HG02759 (cell line): ENCODE measurements at regions not wholly inside any gene's neighbourhood (a gene's known extent, or its start where the extent isn't known, plus 50 kb on each side); places are given as distances from the start of the nearest gene placed in this dataset.
"Not testable (repeated sequence)": the region's sequence is repeated elsewhere in the genome, so short reads cannot be mapped to it uniquely, and the experiment has no call there.

Experiments
- ATAC-seq: cut with Tn5 transposase; IDR thresholded peaks from one replicate; pipeline ENCODE4 v1.9.1; 2021; ENCODE audit warnings: mild to moderate bottlenecking, moderate library complexity; ENCODE audit not compliant: unreplicated experiment

DNA sequence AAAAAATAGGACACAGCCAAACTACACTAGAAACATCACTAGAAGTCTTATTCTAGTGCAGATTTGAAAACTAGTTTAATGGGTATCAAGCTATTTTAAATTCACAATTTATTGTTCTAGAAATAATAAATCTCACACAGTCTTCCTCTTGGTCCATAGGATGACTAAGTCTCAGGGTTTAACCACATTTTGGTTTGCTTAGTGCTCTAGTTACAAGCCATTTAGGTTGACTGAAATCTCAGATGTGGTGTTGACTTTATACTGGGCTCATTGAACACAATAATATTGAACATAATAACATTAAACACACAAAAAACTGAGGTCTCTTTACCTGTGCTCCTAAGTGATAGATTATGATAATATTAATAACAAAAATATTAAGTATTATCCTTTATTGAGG lies 760.3 kb upstream of the CCDC179 start:
- no peak for ATAC-seq

DNA sequence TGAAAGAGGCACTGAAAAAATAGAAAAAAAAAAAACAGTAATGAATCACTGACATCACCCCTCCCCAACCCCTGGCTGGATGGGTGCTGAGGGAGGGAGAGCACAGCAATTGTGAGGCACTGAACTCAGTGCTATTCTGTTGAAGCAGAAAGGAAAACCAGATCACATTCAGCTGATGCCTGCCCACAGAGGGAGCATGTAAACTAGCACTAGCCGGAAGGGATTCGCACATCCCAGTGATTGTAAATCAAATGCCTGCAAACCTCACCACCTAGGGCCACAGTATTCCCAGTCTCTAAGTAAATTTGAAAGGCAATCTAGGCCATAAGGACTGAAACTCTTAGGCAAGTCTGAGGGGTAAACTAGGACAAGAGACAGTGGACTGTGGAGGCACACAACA lies 772.0 kb upstream of the CCDC179 start:
- no peak for ATAC-seq

DNA sequence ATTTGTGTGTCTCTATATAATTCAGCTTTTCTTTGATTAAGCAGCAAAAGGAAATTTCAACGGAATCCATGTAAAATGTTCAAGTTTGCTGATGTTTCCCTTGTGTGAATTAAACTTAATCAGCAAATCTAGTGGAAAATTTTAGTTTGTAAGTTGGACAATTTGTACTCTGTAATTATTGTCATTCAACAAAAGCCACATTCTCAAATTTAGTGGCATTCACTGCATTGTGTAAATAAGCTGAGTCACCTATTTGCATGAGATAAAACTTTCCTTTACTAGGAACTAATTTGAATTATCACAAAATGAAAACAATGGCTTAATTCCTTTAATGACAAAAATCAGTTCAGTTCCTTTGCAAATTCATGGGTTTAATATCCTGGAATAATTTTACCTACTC lies 784.2 kb upstream of the CCDC179 start:
- ATAC-seq, result no peak

DNA sequence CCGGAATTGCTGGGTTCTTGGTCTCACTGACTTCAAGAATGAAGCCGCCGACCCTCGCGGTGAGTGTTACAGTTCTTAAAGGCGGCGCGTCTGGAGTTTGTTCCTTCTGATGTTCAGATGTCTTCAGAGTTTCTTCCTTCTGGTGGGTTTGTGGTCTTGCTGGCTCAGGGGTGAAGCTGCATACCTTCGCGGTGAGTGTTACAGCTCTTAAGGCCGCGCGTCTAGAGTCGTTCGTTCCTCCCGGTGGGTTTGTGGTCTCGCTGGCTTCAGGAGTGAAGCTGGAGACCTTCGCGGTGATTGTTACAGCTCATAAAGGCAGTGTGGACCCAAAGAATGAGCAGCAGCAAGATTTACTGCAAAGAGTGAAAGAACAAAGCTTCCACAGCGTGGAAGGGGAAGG lies 792.1 kb upstream of the CCDC179 start:
- ATAC-seq, result not testable (repeated sequence)

DNA sequence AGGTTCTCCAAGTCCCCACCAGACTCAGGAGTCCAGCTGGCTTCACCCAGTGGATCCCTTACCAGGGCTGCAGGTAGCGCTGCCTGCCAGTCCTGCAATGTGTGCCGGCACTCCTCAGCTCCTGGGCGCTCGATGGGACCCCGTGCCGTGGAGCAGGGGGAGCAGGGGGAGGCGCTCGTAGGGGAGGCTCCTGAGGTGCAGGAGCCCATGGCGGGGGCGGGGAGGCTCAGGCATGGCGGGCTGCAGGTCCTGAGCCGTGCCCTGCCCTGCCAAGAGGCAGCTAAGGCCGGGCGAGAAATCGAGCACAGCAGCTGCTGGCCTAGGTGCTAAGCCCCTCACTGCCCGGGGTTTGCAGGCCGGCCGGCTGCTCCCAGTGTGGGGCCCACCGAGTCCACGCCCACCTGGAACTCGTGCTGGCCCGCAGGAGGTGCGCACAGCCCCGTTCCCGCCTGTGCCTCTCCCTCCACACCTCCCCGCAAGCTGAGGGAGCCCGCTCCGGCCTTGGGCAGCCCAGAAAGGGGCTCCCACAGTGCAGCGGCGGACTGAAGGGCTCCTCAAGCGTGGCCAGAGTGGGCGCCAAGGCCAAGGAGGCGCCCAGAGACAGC lies 792.9 kb upstream of the CCDC179 start:
- no peak for ATAC-seq

DNA sequence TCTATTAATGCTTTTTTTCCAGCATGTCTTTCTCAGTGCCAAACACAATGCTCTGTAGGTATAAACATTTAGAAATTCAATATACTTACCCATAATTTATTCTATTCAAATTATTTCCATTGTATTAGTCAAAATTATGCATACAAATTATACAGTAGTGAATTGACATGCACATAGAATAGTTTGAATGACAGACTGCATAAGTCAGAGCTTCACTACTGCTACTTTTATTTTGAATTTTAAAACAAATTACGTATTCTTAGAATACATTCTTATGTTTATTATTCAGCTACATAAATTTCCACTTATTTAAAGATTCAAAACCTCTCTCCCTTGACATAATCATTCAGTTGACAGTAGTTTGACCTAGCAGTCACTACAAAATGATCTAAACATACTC lies 808.0 kb upstream of the CCDC179 start:
- no peak for ATAC-seq

DNA sequence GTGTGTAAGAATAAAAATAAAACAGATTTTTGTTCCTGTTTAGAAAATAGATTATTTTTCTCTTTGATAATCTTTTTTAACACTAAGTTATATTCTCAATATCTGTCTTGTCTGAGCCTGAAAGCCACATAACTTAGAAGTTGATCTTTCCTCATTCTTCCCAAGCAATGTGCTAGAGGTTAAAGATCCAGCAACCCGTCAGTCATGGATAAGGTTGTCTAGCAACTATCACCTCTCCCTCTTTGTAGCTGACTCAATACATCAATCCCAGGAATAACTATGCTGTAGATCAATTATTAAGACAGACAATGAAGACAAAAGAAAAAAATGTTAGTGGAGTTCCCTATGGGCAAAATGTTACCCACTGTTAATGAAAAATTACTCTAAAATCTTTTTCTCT lies 813.1 kb upstream of the CCDC179 start:
- no peak for ATAC-seq

DNA sequence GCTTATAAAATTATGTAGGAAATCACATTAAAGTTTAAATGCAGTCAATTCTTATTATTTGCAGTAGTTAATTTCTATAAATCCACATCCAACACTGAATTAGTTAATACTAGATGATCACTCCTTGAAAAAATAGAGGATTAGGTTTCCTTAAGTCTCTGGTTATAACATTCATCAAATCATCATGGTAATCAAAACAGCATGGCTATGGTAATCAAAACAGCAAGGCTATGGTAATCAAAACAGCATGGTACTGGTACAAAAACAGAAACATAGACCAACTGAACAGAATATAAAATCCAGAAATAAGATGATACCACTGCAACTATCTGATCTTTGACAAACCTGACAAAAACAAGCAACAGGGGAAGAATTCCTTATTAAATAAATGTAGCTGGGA lies 814.6 kb upstream of the CCDC179 start:
- ATAC-seq, result no peak

DNA sequence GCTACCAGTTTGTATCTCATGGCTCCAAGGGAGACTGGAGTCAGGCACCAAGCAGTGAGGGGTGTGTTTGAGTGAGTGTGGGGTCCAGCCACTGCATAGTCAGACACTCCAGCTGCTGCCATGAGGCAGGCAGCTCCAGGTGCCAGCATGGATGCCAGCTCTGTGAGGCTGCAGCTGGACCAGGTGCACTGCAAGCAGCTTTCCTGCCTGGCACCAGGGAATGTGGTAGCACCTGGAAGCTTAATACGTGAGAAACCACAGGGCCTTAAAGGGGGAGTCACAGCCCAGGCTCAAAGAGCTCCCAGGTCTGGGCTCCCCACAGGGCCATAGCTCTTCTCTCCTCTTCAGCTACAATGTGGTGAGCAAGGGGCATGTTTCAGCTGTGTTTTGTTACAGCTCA lies 817.8 kb upstream of the LUZP2 start:
- ATAC-seq, result no peak

DNA sequence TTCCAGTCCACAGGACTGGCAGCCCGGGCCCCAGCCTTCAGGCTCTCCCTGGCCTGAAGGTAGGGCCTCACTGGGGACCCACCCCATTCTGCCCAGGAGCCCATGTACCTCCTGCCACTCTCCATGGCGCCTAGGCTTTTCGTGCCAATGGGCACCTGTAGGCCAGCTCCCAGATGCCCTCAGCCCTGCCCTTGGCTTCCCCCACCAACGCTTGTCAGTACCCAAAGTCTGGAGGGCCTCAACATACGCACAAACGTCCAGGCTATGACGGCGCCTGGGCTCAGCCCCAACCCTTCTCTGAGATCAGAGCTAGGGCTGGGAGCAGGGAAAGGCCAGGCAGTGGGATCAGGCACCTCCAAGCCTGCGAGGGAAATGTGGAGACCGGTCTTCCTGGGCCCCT lies 816.9 kb upstream of the LUZP2 start:
- no peak for ATAC-seq

DNA sequence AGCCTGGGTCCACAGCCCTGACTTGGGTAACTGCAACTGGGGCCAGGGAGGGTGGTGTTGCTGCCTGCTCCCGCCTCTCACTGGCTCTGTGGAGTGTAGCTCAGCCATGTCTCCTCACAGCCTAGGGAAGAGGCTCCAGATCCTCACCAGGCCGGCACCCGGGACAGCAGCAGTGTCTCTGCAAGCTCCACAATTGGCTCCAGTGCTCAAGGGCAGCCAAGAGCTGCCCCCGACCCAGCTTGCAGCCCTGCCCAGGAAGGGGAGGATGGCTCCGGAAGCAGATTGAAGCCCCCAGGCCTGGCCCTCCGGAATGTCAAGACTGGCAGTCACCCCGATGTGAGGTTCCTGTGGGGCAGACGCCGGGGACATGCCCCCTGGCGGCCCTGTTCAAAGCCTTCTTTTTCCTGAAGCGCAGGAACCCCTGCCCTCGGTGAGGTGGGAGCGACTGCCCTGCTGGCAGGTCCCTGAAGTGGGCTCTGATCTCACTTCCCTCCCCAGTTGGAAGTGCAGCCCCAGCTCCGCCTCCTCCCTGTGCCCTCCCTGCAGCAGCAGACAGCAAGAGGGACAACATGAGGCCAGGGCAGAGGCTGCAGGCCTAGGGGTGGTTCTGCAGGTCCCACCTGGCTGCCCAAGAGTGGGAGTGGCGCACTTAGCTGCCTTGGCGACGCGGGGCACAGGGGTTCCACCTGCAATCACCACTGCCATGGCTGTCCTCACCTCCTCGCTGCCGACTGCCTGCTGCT lies 816.2 kb upstream of the LUZP2 start:
- no peak for ATAC-seq

DNA sequence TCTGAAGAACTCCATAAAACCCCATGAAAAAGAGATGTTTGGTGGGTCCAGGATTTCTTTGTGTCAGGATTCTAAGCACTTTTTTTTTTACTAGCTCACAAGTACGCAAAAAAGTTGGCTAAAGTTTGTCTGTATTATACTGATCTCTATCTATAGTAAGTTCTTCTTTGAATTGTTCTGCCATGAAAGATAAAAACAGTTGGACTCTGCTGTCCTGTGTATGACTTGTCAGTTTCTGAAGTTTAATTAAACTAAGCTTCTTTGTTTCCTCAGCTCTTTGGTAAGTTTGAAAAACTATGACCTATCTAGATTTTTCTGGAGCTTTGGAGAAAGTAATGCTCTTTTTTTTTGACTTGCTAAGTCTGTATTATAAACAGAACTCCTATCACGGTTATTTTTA lies 812.2 kb upstream of the LUZP2 start:
- no peak for ATAC-seq

DNA sequence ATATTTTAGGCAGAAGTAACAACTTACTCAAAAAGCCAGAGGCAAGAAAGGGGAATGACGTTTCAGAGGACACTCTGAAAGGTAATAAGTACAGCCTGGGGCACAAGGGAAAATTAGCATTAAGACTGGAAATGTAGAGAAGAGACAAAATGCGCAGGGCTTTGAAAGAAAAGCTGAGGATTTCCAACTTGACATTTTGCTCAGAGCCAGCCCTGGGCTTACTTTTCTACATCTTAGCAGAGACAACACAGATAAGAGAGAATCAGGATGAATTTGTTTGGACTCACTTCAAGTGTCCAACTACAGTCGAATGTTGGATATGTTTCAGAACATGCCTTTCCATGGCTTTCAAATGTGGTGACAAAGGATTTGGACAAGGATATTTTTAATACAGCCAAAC lies 808.9 kb upstream of the LUZP2 start:
- no peak for ATAC-seq

DNA sequence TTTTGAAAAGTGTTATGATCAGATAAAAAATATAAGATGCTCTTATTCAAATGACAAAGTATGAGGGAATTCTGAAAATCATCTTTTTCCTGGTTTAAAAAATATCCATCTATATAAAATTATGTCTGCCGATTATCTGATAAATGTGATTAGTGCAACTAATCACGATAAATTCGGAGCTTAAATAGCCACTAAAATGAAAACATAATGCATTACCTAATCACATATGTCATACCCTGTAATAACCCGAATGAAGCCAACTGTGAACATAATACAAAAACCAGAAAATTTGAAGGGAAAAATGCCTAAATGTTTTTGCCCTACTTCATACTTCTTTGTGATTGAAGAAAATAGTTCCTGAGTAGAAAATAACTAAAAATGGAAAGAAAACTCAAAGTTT lies 808.4 kb upstream of the LUZP2 start:
- no peak for ATAC-seq

DNA sequence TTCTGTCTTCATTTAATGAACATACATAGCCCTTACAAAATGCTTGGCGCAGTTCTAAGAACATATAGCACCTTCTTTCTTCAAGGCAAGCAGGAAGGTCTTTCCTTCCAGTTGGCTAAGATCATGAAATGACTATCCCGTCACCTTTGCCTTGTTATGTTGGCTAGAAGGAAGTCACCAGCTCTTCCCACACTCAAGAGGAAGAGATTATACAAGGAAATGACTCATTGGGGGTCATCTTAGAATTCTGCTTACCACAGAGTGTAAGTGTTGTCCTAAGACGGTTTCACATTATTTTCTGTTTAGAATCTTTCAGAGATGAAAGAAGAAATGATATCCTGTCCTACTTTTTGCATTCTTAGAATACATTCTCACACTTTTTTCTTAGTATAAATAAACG lies 808.0 kb upstream of the LUZP2 start:
- no peak for ATAC-seq

DNA sequence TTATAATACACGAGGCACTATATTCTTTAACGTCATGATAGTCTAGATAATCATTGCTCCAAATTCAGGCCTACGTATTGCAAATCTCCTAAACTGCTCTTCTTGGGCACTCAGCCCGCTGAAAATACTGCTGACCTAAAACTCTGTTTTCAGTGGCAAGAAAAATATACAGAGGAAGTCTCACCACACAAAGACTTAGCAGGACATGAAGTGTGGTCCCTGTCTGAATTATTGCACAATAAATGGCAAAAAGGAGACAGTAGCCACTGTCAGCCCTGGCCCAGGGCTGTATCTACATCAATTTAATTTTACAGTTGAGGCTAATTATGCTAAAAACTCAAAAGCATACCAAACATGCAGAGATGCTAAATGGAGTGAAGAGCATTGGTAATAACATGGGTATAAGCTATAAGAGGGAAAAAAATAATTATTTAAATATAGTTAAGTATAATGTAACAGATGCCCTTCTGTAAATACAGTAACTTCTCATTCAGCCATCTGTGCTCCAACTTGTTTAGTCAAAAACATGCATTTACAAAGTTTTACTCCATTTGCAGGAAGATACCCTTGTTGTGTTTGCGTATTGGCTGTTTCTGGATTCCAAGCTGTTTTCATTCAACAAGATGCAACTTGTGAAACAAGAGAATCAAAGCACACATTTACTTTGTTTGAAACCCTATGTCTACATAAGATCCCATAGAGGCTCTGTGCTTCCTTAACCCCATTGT lies 800.0 kb upstream of the LUZP2 start:
- ATAC-seq, result no peak

DNA sequence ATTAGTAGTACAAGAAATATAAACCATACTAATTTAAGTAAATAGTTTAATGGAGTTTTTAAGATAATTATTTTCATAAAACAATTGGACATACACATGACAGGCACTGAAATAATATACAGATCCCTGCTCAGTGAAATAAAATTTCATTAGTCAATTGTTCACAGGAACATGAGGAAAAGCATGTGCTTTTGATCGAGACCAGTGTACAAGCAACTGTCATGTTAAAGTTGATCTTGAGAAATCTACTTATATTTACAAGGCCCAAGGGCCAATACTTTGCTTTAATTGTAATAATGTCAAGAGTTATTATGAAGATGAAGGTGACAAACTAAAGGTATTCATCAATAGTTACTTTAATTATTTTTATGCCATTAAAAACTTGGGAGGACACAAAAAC lies 792.7 kb upstream of the LUZP2 start:
- no peak for ATAC-seq

DNA sequence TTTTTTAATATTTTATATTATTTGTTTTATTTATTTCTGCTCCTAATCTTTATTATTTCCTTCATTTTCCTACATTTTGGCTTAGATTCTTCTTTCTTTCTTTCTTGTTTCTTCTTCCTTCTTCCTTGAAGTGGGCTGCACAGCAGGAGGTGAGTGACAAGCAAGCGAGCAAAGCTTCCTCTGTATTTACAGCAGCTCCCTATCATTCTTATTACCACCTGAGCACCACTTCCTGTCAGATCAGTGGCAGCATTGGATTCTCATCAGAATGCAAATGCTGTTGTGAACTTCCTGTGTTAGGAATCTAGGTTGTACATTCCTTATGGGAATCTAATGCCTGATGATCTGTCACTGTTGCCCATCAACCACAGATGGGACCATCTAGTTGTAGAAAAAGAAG lies 784.9 kb upstream of the LUZP2 start:
- ATAC-seq, result no peak

DNA sequence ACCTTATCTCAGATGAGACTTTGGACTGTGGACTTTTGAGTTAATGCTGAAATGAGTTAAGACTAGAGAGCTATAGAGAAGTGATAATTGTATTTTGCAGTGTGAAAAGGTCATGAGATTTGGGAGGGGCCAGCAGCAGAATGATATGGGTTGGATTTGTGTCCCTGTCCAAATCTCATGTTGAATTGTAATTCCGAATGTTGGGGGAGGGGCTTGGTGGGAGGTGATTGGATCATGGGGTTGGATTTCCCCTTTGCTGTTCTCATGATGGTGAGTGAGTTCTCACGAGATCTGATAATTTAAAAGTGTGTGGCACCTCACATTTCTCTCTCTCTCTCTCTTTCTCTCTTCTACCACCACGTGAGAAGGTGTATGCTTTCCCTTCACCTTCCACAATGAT lies 777.8 kb upstream of the LUZP2 start:
- ATAC-seq, result no peak

DNA sequence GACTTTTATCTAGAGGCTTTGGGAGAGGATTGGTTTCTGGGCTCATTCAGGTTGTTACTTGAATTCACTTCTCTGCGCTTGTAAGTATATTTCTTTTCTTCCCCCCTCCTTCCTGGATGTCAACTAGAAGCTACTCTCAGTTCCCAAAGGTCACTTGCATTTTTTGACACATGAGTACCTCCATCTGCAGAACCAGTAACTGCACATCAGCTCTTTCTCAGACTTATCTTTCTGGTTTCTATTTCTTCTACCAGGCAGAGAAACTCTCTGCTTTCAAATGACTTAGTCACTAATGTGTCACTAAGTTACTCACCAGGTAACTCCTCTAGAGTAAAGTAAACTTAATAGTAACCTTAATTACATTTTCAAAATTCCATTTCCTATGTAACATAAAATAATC lies 773.0 kb upstream of the LUZP2 start:
- no peak for ATAC-seq

DNA sequence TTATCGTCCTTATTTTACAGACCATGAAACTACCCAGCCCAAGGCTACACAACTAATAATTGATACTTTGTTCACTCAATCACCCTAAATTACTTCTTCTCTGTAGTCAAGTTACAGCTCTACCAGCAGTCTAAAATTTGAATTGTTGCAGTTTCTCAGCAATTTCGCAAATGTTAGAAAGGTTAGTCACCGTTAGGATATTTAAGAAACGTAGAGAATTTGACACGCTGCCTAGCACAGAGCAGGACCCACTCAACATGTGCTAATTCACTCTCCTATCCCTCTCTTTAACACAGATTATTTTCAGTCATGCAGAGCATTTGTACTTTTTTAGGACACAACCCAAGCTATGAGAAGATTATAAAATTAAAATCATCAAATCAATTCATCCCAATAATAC lies 771.1 kb upstream of the LUZP2 start:
- no peak for ATAC-seq

DNA sequence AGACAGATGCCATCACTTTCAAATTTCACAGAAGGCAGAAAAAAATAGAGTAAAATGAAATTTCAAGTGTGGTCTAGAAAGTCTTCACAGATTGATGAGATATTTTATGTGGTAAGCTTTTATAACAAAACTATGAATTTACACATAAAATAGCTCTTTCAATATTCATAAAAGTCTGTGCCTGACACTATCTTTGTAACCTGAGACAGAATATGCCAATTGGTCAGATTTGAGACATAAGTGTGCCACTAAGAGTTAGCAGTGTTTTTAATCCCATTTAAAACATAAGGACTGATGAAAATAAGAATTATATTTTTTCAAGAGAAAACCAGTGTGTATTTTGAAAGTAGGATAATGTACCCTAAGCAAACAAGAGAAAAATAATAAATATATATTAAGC lies 769.5 kb upstream of the LUZP2 start:
- no peak for ATAC-seq
